ENCODE measurements at regions not wholly inside any gene's neighbourhood (a gene's known extent, or its start where the extent isn't known, plus 50 kb on each side); places are given as distances from the start of the nearest gene placed in this dataset.
A peak's percentile ranks its signal among the peaks of the same experiment; 100 is the strongest.
"Not testable (repeated sequence)": the region's sequence is repeated elsewhere in the genome, so short reads cannot be mapped to it uniquely, and the experiment has no call there.

DNA sequence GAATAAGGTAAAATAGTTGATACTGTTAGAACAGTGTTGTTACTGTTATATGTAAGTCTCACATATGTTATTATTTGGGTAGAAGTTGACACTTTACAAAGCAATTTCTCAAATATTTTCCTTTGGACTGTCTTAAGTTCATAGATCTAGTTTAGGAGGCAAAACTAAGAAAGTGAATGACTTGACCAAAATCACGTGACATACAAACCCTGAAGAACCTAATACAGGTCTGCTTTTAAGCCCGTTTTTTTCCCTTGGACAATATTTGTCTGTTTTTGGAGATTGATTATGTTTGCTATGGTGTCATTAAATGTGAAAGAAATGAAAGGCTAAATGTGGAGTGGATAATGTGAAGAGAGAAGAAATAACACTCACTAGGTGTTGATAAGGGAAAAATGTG lies 644.9 kb upstream of the PITX2 start:
- no peak for DNase-seq (ENCODE audit: low spot score)

DNA sequence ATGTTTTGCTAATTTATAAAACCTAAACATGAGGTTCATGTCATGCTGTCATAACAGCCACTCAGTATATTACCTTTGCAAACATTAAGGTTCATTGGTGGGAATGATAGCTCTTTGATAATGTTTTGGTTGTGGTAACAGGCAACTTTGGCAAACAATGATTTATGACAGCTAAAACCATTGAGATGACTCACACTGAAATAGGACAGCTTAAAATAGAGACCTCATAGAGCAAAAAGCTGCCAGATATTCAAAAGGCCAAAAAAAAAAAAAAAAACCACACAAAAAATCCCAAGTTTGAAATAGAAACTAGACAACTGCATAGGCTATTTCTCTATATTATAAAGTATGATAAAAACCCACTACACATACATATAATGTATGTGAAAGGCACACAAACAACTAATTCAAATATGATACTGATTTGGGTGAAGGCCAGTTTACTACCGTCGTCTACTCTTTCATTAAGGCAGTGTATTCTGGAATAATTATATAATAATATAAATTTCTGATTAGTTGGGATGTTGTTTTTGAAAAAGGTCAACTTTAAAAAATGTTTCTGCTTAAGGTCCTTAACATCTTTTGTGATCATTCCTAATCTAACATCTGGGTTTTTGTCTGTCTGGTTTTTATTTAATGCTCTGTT lies 646.0 kb upstream of the PITX2 start:
- no peak for DNase-seq (ENCODE audit: low spot score)

DNA sequence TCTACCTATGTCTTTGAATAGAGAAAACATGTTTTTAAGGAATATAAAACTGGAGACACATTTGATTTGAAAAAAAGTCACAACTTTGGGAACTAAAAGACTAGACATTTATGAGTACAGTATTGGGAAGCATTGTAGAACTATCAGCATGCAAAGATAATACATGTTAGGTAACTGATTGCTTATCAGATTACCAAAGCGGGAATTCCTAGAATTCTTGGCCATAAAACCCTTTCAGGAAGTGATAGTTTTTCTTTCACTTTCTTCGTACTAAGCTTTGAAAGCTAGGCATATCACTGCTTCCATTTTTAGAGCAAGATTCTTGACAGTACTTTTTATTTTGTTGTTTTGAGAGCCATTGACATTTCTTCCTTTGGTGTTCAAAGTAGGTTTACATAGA lies 646.6 kb upstream of the PITX2 start:
- DNase-seq (ENCODE audit: low spot score) = no peak

DNA sequence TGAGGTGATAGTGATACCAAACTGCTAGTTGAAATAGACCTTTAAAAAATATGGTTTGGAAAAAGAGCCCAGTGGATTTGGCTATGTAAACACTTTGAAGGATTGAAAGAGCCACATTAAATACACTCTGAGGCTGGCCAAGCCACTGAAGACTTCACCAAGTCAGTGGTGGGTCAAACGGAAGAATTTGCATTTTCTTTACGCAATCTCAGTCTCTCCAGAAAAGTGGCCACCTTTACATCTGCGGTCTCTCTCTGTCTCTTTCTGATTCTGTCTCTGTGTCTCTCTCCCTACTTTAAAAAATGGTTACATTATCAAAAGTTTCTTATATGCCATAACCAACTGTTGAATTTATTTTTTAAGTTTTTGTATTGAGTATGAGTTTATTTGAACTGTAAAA lies 651.2 kb upstream of the PITX2 start:
- DNase-seq (ENCODE audit: low spot score) = no peak

DNA sequence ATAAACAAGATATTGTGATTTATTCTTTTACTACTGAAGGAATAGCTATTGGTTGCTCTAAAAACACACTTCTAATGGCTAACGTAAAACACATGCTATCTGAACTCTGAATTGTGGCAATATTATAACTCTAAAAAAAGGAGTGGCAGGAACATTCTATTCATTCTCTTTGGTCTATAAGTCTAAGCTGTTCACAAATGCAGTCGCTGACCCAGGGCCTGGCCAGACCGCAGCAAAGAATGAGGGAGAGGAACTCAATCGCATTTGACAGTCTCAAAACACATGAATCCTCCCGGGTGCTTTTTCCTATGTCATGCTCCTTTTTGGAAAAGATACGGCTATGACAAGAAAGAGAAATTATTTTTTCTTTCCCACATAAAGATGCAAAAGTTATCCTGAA lies 651.6 kb upstream of the PITX2 start:
- no peak for DNase-seq (ENCODE audit: low spot score)

DNA sequence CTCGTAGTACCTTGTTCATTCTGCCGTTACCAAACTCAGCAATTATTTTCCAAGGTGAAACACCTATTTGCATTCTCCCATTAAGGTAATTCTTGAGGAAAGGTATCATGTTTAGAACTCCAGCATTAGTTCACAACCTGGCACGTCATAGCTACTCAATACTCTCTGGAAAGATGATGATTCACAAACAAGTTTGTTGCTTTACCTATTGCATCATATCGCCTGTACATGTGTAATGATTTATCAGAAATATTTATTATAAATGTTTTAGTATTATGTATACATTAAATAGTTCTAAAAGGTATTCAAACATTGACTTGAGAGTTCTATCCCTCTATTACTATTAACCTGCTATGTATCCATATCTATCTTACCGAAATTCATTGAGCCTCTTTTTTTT lies 658.3 kb upstream of the PITX2 start:
- DNase-seq (ENCODE audit: low spot score) = no peak

DNA sequence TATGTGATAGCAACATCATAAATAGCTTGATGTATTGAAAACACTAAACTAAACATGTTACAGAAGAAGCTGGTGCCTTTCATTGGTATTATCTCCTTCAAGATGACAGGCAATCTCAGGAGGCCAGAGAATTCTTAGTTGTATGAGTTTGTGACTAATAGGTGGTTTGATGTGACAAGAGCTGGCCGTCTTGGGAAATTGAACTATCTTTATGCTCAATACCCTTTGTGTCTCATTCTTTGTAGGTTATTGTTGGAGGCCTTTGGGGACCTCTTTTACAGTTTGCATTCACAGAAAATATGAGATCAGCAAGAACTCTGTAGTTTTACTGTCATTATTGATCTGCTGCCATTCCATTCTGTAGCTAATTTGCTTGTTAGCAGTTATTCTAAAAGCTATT lies 659.2 kb upstream of the PITX2 start:
- DNase-seq (ENCODE audit: low spot score) = no peak

DNA sequence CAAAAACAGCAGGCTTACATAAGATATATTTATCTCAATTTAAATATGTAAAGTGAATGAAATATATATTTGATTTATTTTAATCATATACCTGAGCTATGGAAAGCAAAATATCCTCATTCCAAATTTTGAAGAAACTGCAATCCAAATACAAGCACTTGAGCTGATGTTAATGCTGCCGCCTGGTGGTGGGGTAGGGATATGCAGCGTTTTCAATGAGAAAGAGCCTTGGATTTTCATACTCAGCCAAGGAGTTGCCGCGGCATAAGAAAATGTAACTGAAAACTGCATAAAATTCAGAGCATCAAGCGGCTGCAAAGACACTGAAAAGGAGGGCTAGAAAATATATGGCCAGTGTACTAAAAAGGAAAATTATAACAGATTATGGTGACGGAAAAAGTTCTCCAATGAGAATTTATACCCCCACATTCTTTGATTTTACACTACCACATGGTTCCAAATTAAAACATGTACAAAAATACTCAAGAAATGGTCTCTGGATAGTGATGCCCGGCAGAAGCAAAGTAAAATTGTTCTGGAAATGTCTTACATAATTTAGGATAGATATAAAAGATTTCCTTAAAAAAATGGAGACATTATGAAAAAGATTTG lies 660.3 kb upstream of the PITX2 start:
- peak; percentile 46 for DNase-seq (ENCODE audit: low spot score)

DNA sequence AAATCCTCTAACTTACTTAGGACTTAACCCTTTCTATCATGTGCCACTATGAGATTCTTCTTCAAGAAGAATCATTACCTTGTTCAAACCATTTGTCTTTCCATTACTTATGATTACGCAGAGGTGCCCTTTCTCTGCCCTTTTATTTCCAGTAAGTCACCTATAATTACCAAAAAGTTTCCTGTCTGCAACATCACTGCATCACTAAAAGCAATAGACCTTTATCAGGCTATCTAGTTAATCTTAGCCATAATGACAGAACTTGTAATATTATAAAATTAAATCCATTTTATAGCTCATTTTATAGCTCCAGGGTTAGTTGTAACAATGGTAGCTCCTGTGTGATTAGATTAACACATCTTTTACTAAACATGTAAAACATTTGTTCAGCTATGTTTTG lies 673.6 kb upstream of the PITX2 start:
- no peak for DNase-seq (ENCODE audit: low spot score)

DNA sequence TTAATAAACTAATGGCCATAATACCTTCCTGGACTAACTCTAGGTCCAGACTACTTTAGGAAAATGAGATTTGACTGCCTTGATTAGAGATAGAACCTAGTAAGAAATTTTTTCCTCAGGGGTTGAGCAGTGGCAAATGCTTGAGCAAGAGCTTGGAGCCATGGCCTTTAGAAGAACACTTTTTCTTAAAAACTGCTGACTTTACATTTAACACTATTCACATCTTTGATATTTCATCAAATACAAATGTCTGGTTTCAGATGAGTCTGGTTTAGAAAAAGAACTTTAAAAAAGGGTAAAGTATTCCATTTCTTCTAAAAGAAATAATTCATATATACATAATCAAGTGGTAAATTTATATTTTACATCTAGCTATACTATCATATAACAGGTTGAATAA lies 680.9 kb upstream of the PITX2 start:
- no peak for DNase-seq (ENCODE audit: low spot score)

DNA sequence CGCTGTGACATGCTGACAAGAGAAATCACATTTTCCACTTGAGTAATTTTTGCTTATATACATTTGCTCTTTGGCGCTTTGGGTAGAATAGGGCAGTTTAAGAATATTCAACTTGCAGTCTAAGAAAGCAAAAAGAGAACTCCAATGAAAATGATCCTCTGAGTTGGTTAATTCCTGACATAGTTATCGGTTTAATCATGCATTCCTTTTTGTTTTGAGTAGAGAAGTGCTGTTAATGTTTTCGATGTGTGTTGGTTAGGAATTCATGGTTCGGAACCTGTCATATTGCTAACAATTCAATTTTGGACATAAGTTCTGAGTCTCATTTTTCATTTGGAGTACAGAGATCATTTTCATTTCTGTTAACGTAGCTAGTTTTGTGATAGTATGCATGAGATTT lies 700.6 kb upstream of the PITX2 start:
- DNase-seq (ENCODE audit: low spot score) = no peak

DNA sequence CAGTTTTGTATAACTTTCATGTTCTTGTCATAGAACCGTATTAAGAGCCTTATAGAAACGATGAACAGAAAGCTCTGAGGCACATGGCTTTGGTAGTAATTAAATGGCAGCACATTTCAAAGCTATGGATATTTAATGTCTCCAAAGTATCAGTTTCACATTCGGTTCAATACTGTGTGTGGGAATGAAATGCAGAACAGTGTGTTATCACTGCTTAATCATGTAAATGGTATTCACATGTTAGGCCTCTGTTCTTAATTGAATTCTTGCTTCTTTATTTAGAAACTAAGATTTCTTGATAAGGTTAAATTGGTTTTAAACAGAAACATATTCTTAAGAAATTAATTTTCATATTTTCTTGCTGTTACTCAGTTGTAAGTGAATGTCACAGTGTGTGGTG lies 701.0 kb upstream of the PITX2 start:
- no peak for DNase-seq (ENCODE audit: low spot score)

DNA sequence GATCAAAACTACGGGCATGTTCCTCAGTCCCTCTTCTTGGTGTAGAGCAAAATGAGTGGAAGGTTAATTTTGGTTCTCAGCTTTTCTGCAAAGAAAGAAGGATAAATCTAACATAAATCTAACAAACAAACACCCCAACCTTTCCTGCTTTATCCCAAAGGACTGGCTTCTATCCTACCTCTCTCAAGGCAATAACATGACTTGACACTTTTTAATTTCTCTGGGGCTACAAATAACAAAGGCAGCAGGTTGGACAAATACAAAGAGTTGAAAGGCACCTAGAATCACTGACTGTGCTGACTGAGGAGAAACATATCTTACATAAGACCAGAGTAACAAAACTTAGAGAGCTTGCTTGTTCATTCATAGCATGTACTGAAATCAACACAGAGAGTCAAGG lies 703.6 kb upstream of the PITX2 start:
- DNase-seq (ENCODE audit: low spot score) = no peak

DNA sequence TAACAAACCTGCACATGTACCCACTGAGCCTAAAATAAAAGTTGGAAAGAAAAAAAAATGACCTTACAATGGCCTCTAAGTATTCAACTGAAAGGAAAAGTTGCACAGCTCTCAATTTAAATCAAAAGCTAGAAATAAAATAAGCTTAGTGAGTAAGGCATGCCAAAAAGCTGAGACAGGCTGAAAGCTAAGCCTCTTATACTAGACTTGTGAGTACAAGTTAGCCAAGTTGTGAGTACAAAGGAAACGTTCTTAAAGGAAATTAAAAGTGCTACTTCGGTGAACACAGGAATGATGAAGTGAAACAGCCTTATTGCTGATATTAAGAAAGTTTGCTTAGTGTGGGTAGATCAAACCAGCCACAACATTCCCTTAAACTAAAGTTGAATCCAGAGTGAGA lies 707.9 kb upstream of the PITX2 start:
- no peak for DNase-seq (ENCODE audit: low spot score)

DNA sequence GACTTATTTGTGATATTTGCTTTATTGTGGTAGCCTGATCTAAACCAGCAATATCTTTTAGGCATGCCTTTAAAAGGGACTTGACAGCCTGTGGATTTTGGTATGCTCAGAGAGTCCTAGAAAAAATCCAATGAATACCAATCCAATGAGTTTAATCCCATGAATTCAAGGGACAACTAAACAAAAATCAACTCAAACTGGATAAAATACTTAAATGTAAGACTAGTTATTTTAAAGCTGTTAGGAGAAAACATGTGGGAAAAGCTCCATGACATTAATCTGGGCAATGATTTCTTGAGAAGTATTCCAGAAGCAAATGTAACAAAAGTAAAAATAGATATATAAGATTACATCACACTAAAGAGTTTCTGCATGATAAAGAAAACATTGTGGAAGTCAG lies 711.5 kb upstream of the PITX2 start:
- DNase-seq (ENCODE audit: low spot score) = no peak

DNA sequence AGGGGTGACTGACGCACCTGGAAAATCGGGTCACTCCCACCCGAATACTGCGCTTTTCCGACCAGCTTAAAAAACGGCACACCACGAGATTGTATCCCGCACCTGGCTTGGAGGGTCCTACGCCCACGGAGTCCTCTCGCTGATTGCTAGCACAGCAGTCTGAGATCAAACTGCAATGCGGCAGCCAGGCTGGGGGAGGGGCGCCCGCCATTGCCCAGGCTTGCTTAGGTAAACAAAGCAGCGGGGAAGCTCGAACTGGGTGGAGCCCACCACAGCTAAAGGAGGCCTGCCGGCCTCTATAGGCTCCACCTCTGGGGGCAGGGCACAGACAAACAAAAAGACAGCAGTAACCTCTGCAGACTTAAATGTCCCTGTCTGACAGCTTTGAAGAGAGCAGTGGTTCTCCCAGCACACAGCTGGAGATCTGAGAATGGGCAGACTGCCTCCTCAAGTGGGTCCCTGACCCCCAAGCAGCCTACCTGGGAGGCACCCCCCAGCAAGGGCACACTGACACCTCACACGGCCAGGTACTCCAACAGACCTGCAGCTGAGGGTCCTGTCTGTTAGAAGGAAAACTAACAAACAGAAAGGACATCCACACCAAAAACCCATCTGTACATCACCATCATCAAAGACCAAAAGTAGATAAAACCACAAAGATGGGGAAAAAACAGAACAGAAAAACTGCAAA lies 714.5 kb upstream of the PITX2 start:
- not testable (repeated sequence) for DNase-seq (ENCODE audit: low spot score)

DNA sequence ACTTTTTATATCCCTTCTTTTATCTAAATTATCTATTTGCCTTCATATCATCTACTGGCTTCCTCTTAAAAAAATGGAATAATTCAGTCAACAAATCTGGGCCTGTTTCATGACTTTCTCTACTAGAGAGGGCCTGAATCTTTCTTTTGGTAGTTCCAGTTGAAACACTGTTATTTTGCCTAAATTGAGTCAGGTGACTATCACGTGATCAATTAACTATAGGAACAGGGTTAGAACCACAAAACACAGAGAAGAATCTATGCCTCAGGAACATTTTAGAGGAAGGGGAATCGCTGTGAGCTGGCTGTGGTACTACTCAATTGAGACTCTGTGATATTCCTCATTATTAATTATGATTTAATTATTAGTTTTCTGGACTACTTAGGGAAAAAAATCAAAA lies 736.7 kb upstream of the PITX2 start:
- DNase-seq (ENCODE audit: low spot score) = no peak

DNA sequence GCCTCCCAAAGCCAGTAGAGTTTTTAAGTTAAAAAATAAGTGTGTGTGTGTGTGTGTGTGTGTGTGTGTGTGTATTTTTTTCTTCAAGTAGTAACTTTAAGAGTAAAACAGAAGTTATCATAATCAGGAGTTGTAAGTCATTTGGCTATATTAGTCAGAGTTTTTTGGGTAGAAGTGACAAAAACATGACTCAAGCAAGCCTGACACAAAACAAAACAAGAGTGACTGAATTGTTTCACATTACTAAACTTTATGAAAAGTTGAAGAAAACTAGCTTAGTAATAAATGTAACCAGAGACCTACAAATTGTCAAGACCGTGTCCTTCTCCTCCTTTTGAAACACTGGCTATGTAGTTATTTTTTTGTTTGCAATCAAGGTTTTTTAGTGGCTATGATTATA lies 738.0 kb upstream of the PITX2 start:
- no peak for DNase-seq (ENCODE audit: low spot score)

DNA sequence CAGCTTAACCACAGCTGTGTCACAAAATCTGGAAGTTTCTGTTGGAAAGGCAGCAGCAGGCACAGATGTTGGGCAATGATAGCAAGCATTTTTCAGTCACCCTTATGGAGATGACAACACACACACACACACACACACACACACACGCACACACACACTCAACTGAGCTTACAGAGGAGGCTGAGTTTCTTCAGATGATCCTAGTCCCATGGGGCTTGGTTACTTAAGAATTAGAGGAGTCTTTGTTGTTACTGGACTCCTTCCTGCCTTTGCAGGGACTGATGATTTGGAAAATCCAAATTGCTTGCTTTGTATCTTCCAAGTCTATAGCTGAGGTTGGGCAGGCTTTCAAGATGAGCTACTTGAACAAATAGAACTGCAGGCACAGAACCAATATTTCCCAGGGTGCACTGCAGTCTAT lies 740.1 kb upstream of the PITX2 start:
- DNase-seq (ENCODE audit: low spot score) = no peak

DNA sequence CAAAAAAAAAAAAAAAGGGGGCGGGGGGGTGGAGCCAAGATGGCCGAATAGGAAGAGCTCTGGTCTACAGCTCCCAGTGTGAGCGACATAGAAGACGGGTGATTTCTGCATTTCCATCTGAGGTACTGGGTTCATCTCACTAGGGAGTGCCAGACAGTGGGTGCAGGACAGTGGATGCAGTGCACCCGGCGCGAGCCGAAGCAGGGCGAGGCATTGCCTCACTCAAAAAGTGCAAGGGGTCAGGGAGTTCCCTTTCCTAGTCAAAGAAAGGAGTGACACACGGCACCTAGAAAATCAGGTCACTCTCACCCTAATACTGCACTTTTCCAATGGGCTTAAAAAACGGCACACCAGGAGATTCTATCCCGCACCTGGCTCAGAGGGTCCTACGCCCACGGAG lies 755.0 kb upstream of the PITX2 start:
- not testable (repeated sequence) for DNase-seq (ENCODE audit: low spot score)

DNA sequence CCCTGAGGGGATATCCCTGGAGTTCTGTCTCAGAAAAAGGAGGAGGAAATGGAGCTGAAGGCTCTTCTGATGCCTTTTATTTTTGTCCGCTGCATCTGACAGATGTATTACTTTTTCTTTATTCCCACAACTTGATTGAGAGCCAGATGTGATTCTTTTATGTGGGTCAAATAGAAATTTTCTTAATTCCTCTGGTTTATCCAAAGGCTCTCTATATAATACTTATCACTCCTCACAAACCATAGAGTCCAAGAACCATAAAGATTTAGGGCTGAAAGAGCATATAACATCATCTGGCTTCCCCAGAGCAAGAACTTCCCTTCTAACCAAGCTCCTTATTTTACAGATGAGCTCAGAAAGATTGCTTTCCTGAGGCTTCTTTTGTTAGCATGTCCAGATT lies 756.7 kb upstream of the FAM241A start:
- no peak for DNase-seq (ENCODE audit: low spot score)

DNA sequence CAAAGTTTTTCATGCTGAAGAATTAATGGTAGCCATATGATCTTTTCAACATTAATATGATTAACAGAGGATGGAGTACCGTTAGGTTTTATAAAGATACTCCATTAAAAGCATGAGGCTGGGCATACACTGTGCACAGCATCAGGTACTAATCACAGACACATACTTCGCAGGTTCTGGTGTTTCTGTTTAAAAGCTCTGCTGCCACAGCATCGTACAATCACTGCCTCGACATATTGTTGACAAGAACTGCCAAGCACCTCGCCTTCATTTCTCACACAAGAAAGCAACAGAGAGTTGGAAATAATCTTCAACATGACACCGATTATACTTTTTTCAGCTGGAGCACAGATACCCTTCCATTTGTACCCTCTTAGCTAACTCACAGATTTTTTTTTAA lies 753.4 kb upstream of the FAM241A start:
- no peak for DNase-seq (ENCODE audit: low spot score)

DNA sequence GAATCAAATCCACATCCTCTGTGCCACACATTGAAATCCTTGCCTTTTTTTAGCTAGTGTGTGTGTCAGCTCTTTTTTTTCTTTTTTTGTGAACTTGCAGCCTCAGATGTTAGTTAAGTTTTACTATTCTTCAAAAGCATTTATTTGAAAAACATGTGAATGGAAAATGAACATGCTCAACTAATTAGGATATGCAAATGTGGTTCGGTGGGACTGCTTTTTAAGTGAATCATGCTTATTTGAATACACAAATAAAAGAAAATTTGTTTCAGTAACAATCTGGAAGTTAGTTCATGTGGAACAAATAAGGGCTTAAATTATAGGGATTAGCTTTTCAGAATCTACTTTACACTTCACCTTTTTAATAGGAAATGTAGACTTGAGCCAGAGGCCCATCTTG lies 751.5 kb upstream of the FAM241A start:
- no peak for DNase-seq (ENCODE audit: low spot score)
